Stromal cell of bone marrow (primary cell): ENCODE measurements at regions not wholly inside any gene's neighbourhood (a gene's known extent, or its start where the extent isn't known, plus 50 kb on each side); places are given as distances from the start of the nearest gene placed in this dataset.

Experiments
- DNase-seq: peaks from one replicate; pipeline ENCODE4 v3.0.0-alpha.2; 2012; ENCODE audit warnings: low read depth

DNA sequence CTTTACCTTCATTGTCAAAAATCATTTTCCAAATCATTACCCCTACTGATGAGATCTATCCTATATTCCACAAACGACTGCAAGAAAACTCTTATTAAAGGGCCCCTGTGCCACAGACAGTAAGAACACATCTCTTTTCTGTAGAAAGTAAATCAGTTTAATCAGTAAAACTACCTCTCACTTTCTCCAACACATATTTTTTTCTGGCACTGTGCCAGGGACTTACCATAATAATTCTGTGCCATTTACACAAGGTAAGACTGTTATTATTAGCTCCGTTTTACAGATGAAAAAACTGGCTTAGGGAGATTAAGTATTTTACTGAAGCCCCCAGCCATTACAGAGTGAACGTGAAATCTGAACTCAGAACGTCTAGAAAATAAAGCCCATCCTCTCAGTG is 587.0 kb upstream of the COX7C start:
- no peak for DNase-seq

GRCh38 chr5:86038566-86038965 is 579.2 kb upstream of the COX7C start:
- DNase-seq = no peak

DNA sequence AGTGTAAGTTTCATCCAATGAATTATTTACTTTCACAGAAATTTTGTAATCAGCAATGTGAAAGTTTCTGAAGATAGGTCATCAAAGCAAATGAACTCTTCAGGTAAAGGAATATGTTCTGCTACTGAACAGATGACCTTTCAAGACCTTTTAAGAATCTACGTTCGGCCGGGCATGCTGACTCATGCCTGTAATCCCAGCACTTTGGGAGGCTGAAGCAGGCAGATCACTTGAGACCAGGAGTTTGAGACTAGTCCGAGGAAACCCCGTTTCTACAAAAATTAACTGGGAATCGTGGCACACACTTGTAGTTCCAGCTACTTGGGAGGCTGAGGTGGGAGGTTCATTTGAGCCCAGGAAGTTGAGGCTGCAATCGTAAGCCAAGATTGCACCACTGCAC is 578.4 kb upstream of the COX7C start:
- no peak for DNase-seq

GRCh38 chr5:86070719-86071118 is 547.0 kb upstream of the COX7C start:
- no peak for DNase-seq

DNA sequence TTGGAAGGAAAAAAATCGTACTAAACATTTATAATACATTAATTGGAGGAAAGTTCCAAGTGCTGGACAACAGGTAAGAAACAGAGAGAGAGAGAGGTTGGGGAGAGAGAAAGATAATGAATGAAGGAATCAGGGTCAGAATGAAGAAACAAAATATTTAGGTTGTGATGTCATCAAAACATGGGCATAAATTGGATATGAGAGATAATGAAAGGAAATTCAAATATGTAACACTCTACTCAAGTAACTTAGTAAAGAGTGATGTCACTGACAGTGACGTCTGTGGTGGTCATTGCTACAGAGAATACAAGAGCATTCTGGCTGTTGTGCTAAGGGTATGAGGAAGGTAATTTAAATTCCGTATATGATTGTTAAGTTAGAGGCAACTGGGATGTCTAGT is 543.4 kb upstream of the COX7C start:
- no peak for DNase-seq

GRCh38 chr5:86075139-86075538 is 542.6 kb upstream of the COX7C start:
- DNase-seq = no peak

DNA sequence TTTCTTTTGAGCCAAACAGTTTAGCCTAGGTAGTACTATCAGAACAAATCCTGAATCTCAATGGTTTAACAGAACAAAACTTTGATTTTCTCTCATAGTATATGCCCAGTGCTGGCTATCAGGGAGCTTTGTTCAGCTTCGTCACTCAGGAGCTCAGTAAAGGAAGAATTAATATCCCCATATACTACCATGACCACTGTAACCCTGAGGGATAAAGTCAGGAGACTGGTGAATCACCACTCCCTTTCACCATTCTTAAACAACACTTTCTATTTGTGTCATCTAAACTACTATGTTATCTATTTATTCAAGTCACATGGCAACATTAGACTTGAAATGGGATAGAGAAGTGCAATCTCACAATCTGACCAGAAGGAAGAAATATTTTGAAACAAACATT is 522.6 kb upstream of the COX7C start:
- DNase-seq = no peak

DNA sequence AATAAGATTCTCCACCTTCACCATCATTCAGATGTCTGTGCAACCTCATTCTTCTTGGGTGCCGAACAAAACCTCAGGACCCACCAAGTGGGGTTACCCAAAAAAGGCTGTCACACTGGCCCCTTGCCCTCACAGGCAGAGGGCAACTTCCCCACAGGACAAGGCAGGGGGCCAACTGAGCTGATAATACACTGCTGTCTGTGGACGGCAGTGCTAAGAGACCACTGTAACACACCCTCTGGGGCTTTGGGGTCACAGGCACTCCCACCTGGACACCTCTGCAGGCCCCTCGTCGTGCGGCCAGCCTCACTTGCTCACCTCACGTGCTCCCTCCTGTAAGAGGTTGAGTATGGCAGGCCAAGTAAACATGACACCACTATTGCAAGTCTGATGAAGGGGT is 515.8 kb upstream of the COX7C start:
- DNase-seq = no peak

GRCh38 chr5:86108825-86109224 is 508.9 kb upstream of the COX7C start:
- no peak for DNase-seq

GRCh38 chr5:86112249-86112648 is 505.5 kb upstream of the COX7C start:
- DNase-seq = no peak

- DNase-seq = no peak
These were observed 502.6 kb upstream of the COX7C start for GRCh38 chr5:86115164-86115563.

DNA sequence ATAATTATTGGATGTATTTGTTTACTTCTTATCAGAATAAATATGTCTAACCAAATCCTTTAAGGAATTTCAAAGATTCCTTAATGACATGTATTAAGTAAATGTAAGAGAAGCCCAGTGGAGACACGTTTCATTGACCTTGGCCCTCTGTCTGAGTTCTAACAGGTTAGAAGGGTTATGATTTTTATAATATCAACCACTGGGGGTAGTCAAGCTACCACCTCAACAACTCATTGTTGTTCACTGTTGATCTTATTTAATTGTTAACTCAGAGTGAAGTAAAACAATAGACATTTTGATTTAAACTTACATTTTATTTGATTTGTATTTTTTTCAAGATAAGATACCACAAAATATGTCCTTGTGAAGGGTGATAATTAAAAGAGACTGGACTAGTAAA is 499.2 kb upstream of the COX7C start:
- DNase-seq = no peak

DNA sequence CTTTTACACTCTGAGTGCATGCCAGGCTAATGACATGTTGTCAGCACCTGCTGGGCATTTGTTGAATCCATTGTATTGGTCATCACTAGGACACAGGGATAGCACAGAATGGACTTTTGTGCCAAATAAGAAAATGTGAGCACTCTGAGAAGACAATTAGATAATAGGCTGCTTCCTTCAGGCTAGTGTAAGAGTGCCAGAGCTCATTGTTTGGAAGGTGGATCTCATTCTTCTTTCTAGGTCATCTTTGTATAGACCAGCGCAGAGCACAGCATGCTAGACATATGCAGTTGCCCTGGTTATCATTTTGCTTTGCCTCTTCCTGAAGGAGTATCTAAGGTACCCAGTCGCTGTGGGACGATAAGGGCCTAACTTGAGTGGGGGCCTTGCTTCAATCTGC is 493.4 kb upstream of the COX7C start:
- no peak for DNase-seq

DNA sequence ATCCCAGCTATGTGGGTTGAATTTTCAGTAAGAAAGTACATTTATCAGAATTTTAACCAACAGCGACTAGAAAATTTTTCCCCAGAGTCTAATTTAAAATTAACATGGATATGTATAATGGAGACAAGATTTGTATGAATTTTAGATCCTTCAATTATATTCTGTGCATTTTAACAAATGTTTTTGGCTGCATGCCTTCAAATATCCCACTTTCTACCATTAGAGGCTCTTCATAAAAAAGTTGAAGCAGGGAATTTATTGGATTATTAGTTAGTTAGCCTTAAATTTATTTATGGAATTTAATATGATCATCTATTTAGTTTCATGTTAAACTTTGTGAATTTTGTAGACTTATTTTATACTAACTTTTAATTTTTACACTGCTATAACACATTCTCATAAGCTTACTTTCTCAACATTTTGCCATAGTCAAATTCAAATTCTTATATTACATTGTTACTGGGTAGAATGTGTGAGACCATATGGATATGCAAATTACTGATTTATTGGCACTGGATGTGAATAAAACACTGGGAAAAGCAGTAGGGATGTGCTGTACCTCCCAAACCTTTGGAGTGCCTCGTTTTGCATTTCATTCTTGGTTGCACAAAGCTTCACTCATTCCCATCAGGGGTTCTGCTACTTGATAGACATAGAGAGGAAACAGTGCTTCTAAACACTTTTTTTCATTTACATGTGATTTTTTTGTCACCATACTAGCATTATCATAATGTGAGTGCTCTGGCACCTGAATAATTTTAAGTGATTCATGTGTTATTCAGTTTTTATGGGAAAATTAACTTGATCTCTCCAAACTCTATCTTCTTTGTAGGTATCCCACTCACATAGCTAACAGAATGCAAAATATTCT is 491.8 kb upstream of the COX7C start:
- DNase-seq = no peak

GRCh38 chr5:86127696-86128095 is 490.0 kb upstream of the COX7C start:
- DNase-seq = no peak

GRCh38 chr5:86129009-86129408 is 488.7 kb upstream of the COX7C start:
- DNase-seq = no peak

DNA sequence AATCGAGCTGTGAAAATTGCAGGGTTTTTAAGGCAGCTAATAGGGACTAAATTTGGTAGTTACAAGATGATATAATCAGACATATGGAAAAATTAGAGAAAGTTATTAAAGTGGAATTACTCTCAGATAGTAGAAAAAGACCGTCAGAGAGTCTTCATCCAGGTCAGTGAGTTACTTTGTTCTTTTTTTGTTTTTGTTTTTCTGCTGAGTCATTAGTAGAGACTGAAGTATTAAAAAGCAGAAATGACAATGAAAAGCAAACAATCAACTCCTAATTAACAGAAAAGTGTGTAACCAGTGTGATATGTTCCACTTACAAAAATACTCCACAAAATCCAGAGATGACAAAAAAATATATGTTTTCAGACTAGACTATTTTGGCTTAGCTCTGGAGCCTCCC is 480.4 kb upstream of the COX7C start:
- DNase-seq = no peak

GRCh38 chr5:86143837-86144236 is 473.9 kb upstream of the COX7C start:
- no peak for DNase-seq

GRCh38 chr5:86152988-86153560 is 464.7 kb upstream of the COX7C start:
- no peak for DNase-seq

DNA sequence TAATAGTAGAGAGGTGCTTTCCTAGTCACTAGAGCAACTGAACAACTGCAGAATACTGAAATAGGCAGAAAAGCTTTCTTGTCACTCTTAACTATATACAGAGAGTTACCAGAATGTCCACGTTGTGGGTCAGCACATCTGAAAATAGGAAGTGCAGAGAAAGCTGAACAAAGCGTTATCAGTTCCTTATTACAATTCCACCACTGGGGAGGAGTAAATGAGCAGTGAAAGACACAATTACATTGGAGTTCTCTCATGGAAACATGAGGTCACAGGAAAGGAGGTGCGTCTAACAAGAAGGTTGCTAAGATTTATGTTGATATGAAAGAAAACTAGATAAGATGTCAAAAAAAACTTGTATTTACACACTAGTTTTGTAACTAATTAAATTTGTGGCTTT is 461.9 kb upstream of the COX7C start:
- DNase-seq = no peak

- DNase-seq = no peak
These were observed 447.5 kb upstream of the COX7C start for GRCh38 chr5:86170194-86170593.

- no peak for DNase-seq
These were observed 442.5 kb upstream of the COX7C start for GRCh38 chr5:86175224-86175623.

- DNase-seq = no peak
These were observed 418.5 kb upstream of the COX7C start for GRCh38 chr5:86199287-86199686.

GRCh38 chr5:86228147-86228546 is 389.6 kb upstream of the COX7C start:
- DNase-seq = no peak
